Pons (tissue), 1 donor: ENCODE measurements at regions not wholly inside any gene's neighbourhood (a gene's known extent, or its start where the extent isn't known, plus 50 kb on each side); places are given as distances from the start of the nearest gene placed in this dataset.
"Not testable (repeated sequence)": the region's sequence is repeated elsewhere in the genome, so short reads cannot be mapped to it uniquely, and the experiment has no call there.

Source experiments
- DNase-seq: peaks from one replicate; pipeline ENCODE4 v3.0.0-alpha.2; 2016; ENCODE audit warnings: low spot score

DNA sequence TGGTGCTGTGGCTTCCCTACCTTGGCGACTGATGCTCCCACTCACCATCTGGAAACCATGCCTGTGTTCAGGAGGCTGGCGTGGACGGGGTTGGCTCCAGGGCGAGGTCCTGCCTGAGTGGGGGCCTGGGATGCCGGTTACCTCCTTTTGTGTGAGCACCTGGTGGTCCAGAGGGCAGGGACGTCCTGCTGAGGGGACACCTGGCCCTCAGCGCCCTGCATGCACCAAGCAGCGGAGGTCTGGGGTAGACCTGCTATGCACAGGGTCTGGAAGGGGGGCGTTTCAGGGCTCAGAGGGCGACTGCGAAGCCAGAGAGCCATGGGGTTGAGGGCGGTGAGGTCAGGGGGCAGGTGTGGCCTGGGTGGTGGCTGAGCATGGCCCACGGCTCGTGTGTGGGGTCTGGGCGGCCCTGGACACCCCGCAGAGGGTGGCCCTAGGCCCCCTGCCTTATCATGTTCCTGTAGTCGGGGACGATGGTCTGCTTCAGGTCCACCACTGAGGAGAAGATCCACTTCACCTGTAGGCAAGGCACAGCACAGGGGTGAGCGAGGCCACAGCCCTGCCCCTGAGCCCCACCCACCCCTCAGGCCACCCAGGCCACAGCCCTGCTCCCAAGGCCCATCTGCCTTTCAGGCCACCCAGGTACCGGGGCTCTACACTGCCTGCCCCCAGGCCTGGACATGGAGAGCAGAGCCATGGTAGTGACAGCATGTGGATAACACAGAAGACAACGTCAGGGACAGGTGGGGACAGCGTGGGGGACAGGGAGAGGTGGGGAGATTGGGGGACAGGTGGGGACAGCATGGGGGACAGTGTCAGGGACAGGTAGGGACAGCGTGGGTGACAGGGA lies 95.3 kb downstream of the TMEM121 start:
- DNase-seq = not testable (repeated sequence)

DNA sequence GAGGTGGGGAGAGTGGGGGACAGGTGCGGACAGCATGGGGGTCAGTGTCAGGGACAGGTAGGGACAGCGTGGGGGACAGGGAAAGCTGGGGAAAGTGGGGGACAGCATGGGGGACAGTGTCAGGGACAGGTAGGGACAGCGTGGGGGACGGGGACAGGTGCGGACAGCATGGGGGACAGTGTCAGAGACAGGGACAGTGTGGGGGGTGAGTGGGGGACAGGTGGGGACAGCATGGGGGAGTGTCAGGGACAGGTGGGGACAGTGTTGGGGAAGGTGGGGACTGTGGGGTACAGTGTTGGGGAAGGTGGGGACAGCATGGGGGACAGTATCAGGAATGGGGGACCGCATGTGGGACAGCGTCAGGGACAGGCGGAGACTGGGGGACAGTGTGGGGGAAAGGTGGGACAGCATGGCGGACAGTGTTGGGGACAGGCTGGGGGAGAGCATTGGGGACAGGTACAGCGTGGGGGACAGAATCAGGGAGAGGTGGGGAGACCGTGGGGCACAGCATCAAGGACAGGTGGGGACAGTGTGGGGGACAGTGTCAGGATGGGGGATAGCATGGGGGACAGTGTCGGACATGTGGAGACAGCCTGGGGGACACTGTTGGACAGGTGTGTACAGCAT lies 96.1 kb downstream of the TMEM121 start:
- no peak for DNase-seq

DNA sequence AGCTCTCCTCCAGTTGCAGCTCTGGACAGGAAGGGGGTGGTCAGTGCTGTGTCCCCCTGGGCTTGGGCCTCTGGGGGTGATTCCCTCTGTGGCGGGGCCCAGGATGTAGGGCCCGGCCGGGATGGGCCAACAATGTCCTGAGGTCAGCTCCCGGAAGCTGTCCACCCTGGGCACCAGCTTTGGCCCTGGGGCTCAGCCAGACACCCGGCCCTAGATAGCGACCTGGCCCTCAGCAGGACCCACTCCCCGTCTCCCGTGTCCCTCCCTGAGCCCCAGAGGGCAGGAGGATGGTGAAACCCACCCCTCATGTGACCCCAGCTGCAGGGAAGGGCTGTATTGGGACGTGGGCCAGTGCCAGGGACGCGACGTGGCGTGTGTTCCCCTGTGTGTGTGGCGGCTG lies 96.8 kb downstream of the TMEM121 start:
- not testable (repeated sequence) for DNase-seq

DNA sequence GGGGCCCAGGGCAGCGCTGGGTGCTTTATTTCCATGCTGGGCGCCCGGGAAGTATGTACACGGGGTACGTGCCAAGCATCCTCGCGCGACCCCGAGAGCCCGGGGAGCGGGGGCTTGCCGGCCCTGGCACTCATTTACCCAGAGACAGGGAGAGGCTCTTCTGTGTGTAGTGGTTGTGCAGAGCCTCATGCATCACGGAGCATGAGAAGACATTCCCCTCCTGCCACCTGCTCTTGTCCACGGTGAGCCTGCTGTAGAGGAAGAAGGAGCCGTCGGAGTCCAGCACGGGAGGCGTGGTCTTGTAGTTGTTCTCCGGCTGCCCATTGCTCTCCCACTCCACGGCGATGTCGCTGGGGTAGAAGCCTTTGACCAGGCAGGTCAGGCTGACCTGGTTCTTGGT lies 98.0 kb downstream of the TMEM121 start:
- not testable (repeated sequence) for DNase-seq

DNA sequence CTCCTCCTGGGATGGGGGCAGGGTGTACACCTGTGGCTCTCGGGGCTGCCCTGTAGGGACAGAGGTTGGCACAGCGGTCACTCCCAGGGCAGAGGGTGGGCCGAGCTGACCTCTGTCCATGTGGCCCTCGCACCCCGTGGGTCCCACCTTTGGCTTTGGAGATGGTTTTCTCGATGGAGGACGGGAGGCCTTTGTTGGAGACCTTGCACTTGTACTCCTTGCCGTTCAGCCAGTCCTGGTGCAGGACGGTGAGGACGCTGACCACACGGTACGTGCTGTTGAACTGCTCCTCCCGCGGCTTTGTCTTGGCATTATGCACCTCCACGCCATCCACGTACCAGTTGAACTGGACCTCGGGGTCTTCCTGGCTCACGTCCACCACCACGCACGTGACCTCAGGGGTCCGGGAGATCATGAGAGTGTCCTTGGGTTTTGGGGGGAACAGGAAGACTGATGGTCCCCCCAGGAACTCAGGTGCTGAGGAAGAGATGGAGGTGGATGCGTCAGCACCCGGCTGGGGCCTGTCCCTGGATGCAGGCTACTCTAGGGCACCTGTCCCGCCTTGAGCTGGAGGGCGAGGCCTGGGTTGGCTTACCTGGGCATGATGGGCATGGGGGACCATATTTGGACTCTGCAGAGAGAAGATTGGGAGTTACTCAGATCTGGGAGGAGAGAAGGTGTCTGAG lies 98.5 kb downstream of the TMEM121 start:
- DNase-seq = not testable (repeated sequence)

DNA sequence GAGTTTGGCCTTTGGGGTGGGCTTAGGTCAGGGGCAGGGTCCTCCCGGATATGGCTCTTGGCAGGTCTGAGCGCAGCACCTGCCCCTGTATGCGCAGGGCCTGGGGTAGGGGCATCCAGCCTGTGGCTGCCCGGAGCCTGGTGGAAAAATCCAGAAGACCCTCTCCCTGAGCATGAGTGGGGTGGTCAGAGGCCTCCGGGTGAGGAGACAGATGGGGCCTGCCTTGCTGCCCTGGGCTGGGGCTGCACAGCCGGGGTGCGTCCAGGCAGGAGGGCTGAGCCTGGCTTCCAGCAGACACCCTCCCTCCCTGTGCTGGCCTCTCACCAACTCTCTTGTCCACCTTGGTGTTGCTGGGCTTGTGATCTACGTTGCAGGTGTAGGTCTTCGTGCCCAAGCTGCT lies 99.1 kb downstream of the TMEM121 start:
- DNase-seq = not testable (repeated sequence)

DNA sequence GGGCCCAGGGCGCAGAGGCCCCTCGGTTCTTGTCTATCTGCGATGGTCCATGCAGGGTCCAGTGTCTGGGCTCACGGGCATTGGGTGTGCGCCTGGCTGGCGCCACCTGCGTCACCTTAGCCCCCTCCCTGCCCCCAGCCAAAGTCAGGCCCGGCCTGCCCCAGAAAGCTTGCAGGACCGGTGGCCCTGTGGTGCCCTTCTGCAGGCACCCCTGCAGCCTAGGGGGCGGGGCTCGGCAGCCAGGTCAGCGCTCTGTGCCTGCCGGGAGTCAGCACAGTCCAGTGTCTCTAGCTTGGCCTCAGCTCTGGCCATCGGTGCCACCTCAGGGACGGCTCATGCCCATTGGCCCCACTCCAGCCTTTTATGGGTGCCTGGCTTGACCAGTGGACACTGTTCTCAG lies 99.7 kb downstream of the TMEM121 start:
- not testable (repeated sequence) for DNase-seq

DNA sequence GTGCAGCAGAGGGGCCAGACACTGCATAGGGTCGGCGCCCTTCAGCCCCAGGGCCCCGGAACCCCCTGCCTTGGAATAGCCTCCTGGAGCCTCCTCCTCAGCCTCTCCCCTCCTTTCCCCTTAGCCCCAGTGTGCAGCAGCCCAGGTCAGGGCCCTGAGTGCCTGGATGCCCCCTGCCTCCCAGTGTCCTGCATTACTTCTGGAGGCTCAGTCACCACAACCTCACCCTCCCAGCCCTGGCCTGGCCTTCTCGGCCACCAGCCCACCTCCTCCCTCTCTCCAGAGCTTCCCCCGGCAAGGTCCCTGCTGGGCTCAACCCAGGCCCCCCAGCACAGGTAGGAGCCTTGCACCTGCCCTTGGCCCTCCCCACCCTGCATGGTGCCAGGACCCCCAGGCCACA lies 100.3 kb downstream of the TMEM121 start:
- DNase-seq = not testable (repeated sequence)

DNA sequence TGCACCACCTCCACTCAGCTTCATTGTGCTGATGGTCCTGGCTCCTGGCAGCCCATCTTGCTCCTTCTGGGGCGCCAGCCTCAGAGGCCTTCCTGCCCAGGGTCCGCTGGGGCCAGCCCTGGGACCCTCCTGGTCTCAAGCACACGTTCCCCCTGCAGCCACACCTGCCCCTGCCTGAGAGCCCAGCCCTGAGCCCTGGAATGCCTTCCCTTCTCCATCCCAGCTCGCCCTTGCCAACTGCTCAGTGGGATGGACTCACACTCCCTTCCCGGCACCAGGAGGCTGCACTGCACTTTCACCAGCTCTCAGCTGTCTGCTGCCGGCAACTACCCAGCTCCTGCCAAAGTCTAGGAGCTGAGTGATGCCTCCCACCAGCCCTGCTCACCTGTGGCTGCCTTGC lies 100.9 kb downstream of the TMEM121 start:
- not testable (repeated sequence) for DNase-seq

DNA sequence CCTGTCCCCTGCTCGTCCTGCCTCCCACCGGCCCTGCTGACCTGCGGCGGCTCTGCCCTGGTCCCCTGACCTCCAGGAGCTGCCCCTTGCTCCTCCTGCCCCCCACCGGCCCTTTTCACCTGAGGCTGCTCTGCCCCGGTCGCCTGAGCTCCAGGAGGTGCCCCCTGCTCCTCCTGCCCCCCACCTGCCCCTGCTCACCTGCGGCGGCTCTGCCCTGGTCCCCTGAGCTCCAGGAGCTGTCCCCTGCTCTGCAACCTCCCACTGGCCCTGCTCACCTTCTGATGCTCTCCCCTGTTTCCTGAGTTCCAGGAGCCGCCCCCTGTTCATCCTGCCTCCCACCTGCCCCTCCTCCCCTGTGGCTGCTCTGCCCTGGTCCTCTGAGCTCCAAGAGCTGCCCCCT lies 101.3 kb downstream of the TMEM121 start:
- no peak for DNase-seq

DNA sequence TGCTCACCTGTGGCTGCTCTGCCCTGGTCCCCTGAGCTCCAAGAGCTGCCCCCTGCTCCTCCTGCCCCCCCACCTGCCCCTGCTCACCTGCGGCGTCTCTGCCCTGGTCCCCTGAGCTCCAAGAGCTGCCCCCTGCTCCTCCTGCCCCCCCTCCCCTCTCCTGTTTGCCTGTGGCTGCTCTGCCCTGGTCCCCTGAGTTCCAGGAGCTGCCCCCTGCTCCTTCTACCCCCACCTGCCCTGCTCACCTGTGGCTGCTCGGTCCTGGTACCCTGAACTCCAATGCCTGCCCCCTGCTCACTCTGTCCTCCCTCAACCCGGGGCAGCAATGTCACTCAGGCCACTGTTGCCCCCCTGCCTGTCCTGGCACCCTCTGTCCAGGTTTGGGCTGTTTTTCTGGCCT lies 101.7 kb downstream of the TMEM121 start:
- DNase-seq = not testable (repeated sequence)

DNA sequence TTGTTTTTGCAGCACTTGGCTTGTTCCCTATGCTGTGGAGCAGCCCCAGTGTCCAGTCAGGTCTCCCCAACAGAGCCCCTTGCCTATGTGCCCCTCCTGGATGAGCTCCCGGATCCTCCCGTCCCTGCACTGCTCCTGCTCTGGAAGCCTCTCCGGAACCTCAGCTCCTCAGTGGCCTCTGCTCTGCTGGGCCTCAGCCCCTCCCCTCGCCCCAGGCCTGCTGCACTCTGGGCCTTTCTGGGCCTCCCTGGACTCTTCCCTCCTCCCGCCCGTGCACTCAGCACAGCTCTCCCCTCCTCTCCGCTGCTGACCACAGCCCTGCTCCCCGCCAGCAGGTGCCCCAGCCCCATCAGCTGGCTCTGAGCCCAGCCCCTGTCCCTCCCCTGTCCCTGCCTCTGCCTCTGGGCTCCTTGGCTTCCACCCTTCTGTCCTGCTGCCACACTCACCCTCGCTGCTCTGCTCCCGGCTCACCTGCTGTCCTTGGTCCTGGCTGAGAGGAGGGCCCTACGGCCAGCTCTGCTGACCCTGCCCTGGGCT lies 102.2 kb downstream of the TMEM121 start:
- not testable (repeated sequence) for DNase-seq

DNA sequence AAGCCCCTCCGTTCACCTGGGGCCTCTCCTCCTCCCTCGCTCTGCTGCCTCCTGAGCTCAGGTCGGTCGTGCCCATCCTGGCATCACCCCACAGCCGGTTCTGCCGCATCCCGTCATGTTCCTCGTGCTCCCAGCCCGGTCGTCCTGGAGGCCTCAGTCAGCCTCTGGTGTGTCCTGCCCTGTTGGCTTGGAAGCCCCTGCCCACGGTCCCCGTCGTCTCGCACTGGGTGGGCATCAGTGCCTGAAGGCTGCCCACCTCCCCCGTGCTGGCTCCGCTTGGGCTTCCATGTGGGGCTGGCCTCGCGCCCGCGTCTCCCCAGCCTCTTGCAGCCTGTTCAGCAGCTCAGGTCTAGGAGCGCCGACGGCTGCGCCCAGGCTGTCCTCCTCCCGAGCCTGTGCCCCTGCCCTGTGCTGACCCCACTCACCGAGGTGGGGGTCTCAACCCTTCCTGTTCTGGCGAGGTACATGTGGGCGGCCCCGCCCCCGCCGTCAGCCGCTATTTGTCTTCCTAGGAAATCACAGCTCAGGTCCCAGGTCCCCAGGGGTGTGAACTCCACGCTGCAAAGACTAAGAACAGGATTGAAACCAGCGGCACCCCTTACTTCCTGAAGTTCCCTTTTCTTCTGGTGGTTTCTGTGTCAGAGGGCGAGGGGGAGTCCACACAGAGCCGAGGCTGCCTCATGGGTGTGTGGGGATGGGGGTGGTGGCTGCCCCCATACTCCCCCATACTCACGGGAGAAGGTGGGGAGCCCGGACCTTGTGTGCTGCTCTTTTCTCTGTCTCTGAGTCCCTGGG lies 102.9 kb downstream of the TMEM121 start:
- not testable (repeated sequence) for DNase-seq

DNA sequence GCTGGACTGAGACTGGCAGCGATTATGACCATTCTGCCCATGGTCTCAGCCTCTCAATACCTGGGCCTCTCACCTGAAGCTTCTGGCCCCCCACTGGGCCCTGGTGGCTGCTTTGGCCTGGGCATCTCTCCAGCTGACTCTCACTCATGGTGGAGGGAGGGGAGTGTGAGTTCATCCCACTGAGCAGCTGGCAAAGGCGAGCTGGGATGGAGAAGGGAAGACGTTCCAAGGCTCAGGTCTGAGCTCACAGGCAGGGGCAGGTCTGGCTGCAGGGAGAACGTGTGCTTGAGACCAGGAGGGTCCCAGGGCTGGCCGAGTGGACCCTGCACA lies 103.5 kb downstream of the TMEM121 start:
- DNase-seq = no peak

DNA sequence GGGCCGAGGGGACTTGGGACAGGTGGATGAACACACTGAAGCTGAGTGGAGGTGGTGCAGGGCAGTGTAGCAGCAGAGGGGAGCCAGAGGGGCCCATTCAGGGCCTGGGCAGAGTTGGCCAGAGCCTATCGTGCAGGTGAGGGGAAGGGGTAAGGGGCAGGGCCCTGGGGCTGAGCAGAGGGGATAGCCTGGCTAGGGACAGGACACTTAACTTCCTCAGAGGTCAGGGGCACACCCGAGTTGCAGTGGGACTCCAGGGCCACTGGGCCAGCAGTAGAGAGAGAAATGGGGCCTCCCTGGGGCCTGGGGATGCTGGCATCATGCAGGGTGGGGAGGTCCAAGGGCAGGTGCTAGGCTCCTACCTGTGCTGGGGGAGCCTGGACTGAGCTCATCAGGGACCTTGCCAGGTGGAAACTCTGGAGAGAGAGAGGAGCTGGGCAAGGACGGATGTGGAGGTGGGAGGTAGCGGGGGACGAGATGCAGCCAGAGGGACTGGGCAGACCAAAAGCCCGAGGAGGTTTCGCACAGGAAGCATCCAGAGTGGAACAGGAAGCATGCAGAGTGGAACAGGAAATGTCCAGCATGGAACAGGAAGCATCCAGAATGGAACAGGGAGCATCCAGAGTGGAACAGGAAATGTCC lies 104.0 kb downstream of the TMEM121 start:
- DNase-seq = not testable (repeated sequence)

DNA sequence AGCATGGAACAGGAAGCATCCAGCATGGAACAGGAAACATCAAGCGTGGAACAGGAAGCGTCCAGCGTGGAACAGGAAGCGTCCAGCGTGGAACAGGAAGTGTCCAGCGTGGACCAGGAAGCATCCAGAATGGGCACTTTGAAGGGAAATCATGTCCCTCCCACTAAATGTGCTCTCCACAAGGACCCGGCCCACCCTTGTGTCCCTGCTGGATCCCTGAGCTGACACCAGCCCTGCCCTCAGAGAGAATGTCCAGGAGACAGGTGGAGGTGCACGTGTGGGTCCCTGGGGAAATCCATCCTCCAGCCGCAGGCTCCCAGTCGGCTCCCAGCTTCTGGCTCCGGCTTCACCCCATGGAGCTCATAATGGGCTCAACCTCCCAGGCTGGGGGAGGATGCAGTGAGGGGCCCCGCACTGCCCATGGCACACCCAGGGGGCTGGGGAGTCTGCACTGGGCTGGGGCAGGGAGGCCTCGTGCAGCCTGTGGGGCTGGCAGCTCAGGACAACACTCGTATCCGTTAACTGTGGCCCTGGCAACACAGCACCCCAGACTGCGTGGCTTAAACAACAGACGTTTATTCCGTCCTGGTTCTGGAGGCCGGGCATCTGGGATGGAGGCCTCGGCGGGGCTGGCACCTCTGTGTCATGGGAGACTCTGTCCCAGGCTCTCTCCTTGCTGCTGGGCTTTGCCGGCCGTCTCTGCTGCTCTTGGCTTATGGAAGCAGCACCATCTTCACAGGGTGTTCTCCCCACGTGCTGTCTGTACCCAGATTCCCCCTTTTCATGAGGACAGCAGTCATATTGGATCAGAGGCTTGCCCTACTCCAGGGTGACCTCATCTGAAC lies 104.8 kb downstream of the TMEM121 start:
- DNase-seq = not testable (repeated sequence)

DNA sequence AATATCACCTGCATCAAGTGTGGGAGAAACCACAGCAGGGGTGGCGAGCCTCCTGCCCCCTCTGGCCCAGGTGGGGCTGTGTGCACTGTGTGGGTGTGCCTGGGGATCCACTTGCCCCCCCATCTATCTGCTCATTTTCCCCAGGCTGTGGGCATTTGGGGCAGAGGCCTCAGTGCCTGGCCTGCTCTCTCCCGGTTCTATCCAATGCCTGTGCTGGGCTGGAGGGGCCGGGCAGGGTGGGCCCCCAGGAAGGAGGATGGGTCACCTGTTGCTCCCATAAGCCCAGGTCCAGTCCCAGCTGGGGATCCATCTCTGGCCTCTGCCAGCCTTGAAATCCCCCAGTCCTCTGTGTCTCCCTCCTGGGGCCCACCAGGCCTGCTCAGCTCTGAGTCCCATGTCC lies 105.6 kb downstream of the TMEM121 start:
- DNase-seq = no peak

DNA sequence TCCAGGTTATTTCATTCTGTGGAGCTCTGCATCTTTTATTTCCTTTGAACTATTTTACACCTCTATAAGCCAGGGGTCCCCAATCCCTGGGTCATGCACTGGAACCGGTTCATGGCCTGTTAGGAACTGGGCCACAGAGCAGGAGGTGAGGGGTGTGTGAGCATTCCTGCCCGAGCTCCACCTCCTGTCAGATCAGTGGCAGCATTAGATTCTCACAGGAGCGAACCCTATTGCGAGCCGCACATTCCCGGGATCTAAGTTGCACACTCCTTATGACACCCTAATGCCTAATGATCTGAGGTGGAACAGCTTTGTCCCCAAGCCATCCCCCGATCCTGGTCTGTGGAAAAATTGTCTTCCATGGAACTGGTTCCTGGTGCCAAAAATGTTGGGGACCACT lies 107.2 kb downstream of the TMEM121 start:
- not testable (repeated sequence) for DNase-seq

DNA sequence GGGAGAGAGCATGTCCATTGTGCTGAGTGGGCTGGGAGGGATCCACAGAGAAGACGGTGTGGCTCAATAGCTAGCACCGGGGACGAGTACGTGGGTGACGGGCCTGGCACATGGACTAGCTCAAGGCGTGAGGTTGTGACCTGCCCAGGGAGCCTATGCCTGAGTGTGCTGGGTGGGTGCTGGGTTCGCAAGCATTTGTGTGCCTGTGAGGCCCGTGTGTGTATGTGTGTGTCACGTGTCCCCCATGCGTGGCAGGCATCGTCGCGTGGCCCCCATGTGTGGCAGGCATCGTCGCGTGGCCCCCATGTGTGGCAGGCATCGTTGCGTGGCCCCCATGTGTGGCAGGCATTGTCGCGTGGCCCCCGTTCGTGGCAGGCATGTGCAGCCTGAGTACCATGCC lies 109.2 kb downstream of the TMEM121 start:
- no peak for DNase-seq

DNA sequence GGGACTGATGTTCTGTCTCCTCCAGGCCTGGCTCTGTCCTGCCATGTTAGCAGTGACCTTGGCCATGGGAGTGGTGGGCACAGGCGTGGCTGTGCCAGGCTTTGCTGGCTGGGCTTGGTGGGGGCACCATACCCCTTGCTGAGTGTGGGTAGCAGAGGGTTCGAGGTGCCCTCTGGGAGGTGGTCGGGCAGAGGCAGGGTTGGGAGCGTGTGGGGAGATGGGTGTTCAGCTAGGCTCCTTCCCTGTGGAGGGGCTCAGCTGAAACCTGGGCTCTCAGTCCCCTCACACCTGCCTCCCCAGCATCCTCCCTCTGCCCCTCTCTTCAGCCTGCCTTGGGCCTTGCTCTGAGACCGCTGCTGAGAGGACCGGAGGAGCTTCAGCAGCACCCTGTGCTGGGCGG lies 109.6 kb downstream of the TMEM121 start:
- DNase-seq = not testable (repeated sequence)
